ENCODE measurements at regions not wholly inside any gene's neighbourhood (a gene's known extent, or its start where the extent isn't known, plus 50 kb on each side); places are given as distances from the start of the nearest gene placed in this dataset.
"Not testable (repeated sequence)": the region's sequence is repeated elsewhere in the genome, so short reads cannot be mapped to it uniquely, and the experiment has no call there.

DNA sequence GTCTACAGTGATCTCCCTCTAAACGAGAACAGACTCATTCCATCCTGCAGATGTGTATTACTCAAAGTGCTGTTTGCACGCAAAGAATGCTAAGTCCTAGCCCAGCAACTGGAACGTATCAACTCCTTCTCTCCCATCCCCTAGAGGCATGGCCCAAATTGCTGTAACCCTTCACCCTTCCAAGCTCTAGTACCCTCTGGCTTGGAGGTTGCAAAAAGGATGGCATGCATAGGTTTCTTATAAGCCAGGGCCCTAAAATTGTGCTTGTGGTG, 71.5 kb upstream of the TGM3 start:
- no peak overlapping the region for H3K27ac ChIP-seq
- no peak for TF ChIP-seq ZFX (IDR thresholded peaks at IDR 0.05; ENCODE audit: borderline replicate concordance)
- TF ChIP-seq, protein P1, sequence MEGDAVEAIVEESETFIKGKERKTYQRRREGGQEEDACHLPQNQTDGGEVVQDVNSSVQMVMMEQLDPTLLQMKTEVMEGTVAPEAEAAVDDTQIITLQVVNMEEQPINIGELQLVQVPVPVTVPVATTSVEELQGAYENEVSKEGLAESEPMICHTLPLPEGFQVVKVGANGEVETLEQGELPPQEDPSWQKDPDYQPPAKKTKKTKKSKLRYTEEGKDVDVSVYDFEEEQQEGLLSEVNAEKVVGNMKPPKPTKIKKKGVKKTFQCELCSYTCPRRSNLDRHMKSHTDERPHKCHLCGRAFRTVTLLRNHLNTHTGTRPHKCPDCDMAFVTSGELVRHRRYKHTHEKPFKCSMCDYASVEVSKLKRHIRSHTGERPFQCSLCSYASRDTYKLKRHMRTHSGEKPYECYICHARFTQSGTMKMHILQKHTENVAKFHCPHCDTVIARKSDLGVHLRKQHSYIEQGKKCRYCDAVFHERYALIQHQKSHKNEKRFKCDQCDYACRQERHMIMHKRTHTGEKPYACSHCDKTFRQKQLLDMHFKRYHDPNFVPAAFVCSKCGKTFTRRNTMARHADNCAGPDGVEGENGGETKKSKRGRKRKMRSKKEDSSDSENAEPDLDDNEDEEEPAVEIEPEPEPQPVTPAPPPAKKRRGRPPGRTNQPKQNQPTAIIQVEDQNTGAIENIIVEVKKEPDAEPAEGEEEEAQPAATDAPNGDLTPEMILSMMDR (IDR thresholded peaks at IDR 0.05), result no peak

- H3K27ac ChIP-seq, result not testable (repeated sequence)
These were observed 68.5 kb upstream of the TGM3 start for GRCh38 chr20:2227285-2227684.

DNA sequence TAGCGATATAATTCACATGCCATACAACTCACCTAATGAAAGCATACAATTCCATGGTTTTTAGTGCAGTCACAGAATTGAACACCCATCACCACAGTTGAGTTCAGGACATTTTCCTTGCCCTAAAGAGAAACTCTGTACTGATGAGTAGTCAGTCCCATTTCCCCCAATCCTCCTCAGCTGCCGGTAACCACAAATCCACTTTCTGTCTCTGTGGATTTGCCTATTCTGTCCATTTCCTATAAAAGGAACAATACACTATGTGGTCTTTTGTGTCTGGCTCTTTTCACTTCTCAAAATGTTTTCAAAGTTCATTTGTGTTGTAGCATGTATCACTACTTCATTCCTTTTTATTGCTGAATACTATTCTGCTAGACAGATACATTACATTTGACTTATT, 67.9 kb upstream of the TGM3 start:
- TF ChIP-seq, protein P1 (IDR thresholded peaks at IDR 0.05), result no peak
- TF ChIP-seq ZFX (IDR thresholded peaks at IDR 0.05; ENCODE audit: borderline replicate concordance), result no peak
- no peak overlapping the region for H3K27ac ChIP-seq

DNA sequence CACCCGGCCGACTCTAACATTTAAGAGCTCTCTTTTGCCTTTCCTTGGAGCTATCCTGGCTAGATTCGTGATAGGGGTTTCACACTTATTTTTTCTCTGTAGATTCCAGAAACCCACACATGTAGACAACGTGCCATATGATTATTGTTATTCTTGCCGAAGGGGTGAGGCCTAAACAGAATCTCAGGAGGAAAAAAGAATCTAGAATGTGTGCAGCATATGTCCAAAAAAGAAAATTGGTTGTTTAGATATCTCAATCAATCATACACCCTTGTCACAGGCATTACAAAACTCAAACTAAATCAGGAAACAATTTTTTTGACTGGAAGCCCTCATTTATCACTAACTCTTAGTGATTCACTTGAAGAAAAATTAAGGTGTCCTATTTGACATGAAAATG, 66.9 kb upstream of the TGM3 start:
- H3K27ac ChIP-seq, result no peak overlapping the region
- no peak for TF ChIP-seq ZFX (IDR thresholded peaks at IDR 0.05; ENCODE audit: borderline replicate concordance)
- TF ChIP-seq, protein P1 (IDR thresholded peaks at IDR 0.05), result no peak

DNA sequence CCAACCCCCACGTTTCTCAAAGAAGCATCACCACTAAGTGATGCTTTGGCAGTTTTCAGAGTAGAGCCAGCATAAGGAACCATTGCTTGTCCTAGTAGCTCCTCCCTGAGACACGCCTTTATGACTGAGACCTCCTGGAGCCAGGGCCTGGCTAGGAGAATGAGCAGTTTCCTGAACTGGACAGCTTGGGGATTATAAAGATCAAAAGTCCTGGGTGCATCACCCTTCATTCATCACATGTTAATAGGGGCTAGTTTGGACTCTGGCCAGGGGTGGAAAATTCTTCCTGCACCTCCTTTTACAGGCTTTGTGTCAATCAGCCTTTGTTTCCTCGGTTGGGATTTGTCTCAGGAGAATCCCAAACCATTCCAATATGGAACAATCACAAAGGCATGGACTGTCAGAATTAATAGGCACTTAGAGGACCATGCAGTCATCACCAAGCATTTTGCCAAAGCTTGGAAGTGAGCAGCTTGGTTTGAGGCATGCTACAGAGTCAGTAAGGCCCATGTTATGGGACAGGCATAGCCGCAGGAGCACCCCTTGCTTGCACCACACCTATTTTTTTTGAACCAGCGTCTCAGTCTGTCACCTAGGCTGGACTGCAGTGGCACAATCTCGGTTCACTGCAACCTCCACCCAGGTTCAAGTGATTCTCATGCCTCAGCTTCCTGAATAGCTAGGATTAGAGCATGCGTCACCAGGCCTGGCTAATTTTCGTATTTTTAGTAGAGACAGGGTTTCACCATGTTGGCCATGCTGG, 64.9 kb upstream of the TGM3 start:
- no peak overlapping the region for H3K27ac ChIP-seq
- TF ChIP-seq, protein P1 (IDR thresholded peaks at IDR 0.05), result no peak
- TF ChIP-seq ZFX (IDR thresholded peaks at IDR 0.05; ENCODE audit: borderline replicate concordance), result no peak

GRCh38 chr20:2231701-2232100, 64.1 kb upstream of the TGM3 start:
- no peak for TF ChIP-seq ZFX (IDR thresholded peaks at IDR 0.05; ENCODE audit: borderline replicate concordance)
- TF ChIP-seq, protein P1 (IDR thresholded peaks at IDR 0.05), result no peak
- no peak overlapping the region for H3K27ac ChIP-seq

DNA sequence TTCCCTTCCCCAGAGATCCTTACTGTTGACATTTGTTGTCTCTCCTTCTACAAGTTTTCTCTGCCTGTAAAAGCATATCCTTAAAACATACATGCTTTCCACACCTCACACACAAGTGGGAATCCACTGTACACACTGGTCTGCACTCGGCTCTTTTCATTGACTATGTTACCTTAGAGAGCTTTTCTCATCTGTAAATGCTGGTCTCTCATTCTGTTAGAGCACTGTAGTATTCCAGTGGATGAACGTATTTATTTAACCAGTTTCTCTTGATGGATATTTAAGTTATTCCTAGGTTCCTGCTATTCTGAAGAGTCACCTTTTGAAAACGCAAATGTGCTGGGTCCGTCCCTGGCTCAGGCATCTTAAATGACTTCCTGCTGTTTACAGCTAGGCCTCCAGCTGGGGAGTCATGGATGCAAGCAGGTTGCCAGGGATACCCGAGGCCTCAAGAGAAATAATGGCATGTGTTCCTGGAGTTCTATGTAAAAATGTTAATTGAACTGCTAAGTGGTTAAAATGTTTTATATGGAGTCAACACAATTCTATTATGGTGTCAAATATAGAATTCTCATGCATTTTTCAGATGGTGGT, 61.1 kb upstream of the TGM3 start:
- TF ChIP-seq ZFX (IDR thresholded peaks at IDR 0.05; ENCODE audit: borderline replicate concordance), result no peak
- TF ChIP-seq, protein P1 (IDR thresholded peaks at IDR 0.05), result no peak
- no peak overlapping the region for H3K27ac ChIP-seq

DNA sequence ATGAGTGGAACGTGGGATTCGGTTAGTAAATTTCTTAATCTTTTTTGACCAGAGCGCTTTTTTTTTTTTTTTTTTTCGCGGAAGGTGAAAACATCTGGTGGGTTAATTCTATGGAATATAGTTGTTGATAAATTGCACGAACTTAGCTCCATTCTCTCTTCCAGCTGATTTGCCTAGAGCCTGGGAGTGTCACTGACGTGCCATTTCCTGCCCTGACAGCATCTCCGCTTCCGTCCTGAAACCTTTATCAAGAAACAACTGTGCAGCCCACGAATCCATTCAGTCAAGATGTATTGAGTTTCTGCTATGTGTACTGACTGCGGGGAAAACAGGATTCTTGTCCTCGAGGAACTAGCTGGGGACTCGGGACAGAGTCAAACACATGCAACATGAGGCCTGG, 59.5 kb upstream of the TGM3 start:
- TF ChIP-seq, protein P1 (IDR thresholded peaks at IDR 0.05), result no peak
- no peak for TF ChIP-seq ZFX (IDR thresholded peaks at IDR 0.05; ENCODE audit: borderline replicate concordance)
- H3K27ac ChIP-seq, result no peak overlapping the region

Data from 22Rv1 (cell line).